ENCODE measurements at regions not wholly inside any gene's neighbourhood (a gene's known extent, or its start where the extent isn't known, plus 50 kb on each side); places are given as distances from the start of the nearest gene placed in this dataset.
"Not testable (repeated sequence)": the region's sequence is repeated elsewhere in the genome, so short reads cannot be mapped to it uniquely, and the experiment has no call there.

- DNase-seq (ENCODE audit: low read depth in 3 of 3, low spot score in 1 of 3), result no peak
Observed at GRCh38 chr2:106261871-106262321, 67.8 kb upstream of the UXS1 start.

- DNase-seq (ENCODE audit: low read depth in 3 of 3, low spot score in 1 of 3), result not testable (repeated sequence)
Observed at GRCh38 chr2:106258859-106259258, 64.8 kb upstream of the UXS1 start.

- DNase-seq (ENCODE audit: low read depth in 3 of 3, low spot score in 1 of 3), result no peak
Observed at GRCh38 chr2:106257830-106258229, 63.7 kb upstream of the UXS1 start.

GRCh38 chr2:106257135-106257534 lies 63.0 kb upstream of the UXS1 start:
- no peak for DNase-seq (ENCODE audit: low read depth in 3 of 3, low spot score in 1 of 3)

- not testable (repeated sequence) for DNase-seq (ENCODE audit: low read depth in 3 of 3, low spot score in 1 of 3)
Observed at GRCh38 chr2:106249157-106249828, 55.2 kb upstream of the UXS1 start.

- DNase-seq (ENCODE audit: low read depth in 3 of 3, low spot score in 1 of 3), result not testable (repeated sequence)
Observed at GRCh38 chr2:106248548-106249151, 54.5 kb upstream of the UXS1 start.

Measured in stimulated activated CD4-positive, alpha-beta T cell treated with anti-CD3 and anti-CD28 coated beads, TNF-alpha, amount 100 ng/mL, for 1 hour (primary cell).